HG03354 (cell line): ENCODE measurements at regions not wholly inside any gene's neighbourhood (a gene's known extent, or its start where the extent isn't known, plus 50 kb on each side); places are given as distances from the start of the nearest gene placed in this dataset.
"Not testable (repeated sequence)": the region's sequence is repeated elsewhere in the genome, so short reads cannot be mapped to it uniquely, and the experiment has no call there.

Experiments used
- ATAC-seq: cut with Tn5 transposase; IDR thresholded peaks from one replicate; pipeline ENCODE4 v1.9.1; 2021; ENCODE audit warnings: mild to moderate bottlenecking; ENCODE audit not compliant: unreplicated experiment, poor library complexity, severe bottlenecking

DNA sequence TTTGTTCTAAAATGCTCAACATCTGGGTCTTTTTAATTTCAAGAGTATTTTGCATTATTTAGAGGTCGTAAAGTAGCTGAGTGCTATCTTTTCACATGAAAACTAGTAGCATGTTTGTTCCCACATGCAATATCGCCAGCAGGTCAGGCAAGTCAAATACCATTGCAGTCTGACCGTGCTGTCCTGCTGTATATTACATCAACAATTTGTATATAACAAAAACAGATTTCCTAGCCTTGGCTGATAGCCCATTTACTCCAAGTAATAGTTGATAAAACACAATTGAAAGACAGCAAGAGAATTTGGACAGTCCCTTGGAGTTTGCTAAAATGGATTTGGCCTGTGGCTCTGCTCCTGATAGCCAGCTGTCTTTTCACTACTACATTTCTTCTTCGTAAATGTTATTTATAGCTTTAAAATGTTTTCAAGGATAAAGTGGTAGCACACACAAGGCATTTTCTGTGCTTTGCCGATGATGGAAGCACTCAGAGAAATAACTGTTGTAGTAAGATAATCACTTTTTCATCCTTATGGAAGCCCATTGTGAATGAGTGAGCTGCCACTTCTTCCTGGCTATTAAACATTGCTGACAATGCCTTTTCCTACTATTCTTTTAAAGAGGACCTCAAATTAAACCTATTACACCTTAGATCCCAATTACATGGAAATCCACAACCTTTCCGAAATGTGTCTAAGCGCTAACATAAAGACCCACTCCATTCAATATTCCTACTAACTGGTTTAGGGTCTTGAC, 992.1 kb downstream of the MAT2B start:
- ATAC-seq: no peak

- ATAC-seq: no peak
These were observed 993.0 kb downstream of the MAT2B start for GRCh38 chr5:164498438-164498837.

DNA sequence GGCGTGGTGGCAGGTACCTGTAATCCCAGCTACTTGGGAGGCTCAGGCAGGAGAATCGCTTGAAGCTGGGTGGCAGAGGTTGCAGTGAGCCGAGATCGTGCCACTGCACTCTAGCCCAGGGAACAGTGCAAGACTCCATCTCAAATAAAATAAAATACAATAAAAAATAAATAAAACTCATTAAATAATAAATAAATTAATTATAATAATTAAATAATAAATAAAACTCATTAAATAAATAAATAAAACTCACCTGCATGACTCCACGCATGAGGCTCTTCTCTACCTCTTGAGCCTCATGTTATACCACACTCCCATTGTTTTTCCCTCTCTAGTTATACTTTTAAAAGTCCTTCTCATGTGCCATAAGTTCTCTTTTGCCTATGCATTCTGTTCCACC, 995.4 kb downstream of the MAT2B start:
- no peak for ATAC-seq

- ATAC-seq: no peak
These were observed 995.9 kb downstream of the MAT2B start for GRCh38 chr5:164501344-164501743.

DNA sequence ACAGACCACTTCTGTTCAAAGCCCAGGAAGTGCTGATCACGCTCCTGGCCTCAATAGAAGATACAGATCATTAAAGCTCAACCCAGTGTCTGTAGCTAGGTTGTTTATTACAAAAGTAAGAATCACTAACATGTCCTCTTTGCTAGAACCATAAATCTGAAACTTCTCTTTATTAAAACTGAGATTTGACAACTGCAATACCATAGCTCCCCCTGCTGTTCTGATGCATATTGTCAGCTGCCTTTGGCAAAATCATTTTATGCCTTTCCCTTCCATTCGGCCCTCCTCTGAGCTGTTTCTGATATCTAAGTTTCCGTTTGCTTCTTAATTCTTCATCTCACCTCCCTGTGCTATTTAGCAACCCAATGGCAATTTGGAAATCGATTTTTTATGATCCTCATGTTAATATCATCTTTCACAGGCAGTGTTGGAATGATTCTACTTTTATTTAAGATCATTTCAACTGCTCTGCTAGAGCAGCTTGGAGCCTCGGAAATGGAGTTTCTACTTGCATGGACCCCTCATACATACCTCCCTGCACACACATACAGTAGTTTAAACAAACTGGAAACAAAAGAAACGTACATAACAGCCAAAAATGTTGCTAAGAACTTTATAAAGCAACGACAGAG, 998.8 kb downstream of the MAT2B start:
- peak; percentile 75 for ATAC-seq

DNA sequence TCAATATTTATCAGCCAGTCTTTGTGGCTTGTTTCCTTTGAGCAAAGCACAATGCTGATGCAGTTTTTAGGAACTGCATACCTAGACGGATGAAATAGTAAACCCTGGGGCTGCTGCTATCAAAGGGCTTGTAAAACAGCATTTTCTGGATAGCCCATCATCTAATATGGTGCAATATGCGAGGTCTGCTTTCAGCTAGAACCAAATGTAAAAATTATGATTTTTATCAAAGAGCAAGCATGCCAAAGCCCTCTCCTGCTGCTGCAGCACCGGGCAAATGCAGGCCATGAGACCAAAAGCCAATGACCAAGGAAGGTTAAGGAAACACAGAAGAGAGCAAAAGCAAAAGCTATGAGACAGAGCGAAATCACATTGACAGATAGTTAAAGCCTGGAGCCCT, 1000.4 kb downstream of the MAT2B start:
- ATAC-seq: no peak

DNA sequence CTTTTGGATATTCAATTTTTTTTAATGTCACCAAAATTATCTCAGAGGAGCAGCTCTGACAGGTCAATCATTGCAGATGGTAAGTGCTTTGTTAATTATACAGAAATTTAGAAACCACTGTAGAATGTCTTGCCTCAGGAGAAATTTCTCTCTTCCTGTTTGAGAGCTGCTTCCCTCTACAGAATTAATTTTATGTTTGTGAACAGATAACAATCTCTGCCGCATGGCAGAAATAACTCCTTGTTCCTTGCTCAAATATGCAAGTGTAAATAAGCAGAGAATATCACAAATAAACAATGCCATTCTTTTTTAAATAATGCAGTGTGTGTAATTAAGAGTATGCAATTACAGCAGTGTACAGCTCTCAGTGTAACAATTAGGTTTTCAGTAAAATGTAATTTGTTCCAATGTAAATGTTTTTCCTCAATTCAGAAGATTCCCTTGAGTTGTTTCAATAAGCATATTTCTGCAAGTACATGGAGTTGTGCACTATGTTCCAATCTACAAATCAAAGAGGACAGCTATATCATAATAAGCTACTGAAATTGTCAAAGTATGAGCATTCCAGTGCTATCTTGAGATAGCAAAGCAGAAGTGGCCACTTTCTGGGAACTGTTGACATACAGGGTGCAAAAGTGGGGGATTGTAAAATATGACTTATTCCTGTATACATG, 1012.8 kb downstream of the MAT2B start:
- ATAC-seq: no peak

- no peak for ATAC-seq
These were observed 1013.3 kb downstream of the MAT2B start for GRCh38 chr5:164518741-164519080.

GRCh38 chr5:164532235-164532900, 1026.9 kb downstream of the MAT2B start:
- no peak for ATAC-seq

GRCh38 chr5:164533426-164533825, 1028.0 kb downstream of the MAT2B start:
- ATAC-seq: not testable (repeated sequence)

GRCh38 chr5:164540174-164540573, 1034.8 kb downstream of the MAT2B start:
- no peak for ATAC-seq

DNA sequence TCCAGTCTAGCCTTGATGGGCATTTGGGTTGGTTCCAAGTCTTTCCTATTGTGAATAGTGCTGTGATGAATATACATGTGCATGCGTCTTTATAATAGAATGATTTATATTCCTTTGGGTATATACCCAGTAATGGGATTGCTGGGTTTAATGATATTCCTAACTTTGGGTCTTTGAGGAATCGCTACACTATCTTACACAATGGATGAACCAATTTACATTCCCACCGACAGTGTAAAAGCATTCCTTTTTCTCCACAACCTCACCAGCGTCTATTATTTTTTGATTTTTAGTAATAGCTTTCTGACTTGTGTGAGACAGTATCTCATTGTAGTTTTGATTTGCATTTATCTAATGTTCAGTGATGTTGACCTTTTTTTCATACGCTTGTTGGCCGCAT, 1040.1 kb downstream of the MAT2B start:
- ATAC-seq: no peak

DNA sequence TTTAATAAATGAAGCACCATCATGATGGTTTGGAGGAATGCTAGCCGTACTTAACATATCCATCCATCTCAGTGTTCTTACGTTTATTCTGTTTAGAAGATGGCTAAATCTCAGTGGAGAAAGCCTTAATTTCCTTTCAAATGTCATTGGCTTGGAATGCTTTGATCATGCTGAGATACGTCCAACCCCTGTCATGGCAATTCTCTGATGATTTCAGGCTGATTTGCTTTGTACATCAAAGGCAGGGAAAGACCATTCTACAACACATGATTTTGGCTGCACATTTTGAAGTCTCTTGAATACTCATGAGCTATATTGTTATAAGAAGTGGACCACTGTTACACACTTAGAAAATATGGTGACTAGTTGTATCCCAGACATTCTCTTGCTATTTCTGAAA, 1048.4 kb downstream of the MAT2B start:
- no peak for ATAC-seq

- no peak for ATAC-seq
These were observed 1050.4 kb downstream of the MAT2B start for GRCh38 chr5:164555809-164556208.

DNA sequence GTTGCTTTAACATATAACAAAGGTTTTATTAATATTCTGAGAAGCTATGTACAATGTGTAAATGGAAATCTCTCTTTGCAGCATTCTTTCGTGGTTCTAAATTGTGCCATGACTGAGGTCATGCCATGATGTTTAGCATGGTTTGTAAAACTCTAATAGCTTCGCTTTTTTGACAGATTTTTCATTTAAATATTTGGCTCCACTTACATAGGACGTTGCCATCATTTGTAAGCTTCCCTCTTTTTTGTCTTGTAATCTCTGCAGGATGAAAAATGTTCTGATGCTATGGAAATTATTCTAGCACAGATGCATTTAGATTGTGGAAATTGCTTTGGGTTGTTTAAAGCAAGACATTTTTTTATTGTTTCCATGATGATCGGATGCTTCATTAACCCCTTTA, 1054.8 kb downstream of the MAT2B start:
- ATAC-seq: no peak

DNA sequence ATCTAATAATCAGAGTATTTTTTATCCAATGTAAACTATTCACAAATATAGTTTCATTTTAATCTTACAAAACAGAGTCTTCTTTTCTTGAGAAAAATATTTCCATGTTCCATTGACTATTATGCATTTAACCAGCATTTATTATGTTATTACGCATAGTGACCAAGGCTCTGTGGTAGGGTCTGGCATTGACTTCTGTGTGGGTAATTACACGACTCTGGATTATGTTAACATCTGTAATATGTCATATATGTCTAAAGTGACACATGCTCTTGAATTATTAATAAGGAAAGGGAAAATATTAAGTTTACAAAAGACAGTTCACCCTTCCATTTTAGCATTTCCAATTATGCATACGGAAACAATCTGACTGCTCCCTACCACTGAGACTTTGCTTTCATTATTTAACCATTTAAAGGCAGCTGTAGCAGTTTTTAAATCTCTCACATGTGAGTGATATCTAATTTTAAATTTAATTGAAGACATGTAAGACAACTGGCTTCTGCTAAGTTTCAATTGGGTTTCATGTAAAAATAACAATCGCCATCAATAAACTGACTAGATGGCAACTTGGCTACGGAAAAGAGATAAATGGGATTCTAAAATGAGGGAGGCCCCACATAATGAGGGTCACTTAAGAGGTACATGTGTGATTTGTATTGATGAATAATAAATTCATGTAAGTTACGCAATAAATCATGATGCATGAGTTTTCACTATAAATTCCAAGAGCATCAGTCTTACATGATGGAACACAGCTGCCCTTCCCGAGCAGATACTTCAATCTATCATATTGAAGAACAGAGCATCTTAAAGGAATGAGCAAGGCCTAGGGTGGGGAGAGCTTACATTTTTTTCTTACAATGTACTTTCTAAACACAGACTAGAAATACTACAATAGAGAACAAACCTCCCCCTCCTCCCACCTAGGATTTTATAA, 1056.8 kb downstream of the MAT2B start:
- no peak for ATAC-seq

DNA sequence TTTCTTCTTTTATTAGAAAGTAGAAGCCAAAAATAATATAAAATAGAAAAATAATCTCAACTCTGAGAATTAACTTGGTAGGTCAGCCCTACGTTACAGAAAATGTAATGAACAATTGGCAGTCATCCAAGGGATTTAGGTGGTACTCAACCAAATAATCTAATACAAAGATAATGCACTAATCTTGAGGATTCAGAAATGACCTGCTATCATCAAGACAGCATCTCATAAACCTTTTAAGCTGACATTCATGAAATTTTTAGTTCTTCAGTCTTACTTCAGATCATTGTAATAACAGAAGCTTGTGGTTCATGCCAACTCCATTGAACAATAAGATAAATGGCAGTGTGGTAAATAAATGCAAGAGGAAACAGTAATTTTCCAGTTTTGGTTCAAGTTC, 1058.0 kb downstream of the MAT2B start:
- no peak for ATAC-seq

GRCh38 chr5:164573397-164573796, 1068.0 kb downstream of the MAT2B start:
- ATAC-seq: no peak

- ATAC-seq: no peak
These were observed 1071.8 kb downstream of the MAT2B start for GRCh38 chr5:164577201-164577600.

GRCh38 chr5:164577742-164578141, 1072.3 kb downstream of the MAT2B start:
- ATAC-seq: no peak
